Lower lobe of right lung (tissue), 2 donors: ENCODE measurements at regions not wholly inside any gene's neighbourhood (a gene's known extent, or its start where the extent isn't known, plus 50 kb on each side); places are given as distances from the start of the nearest gene placed in this dataset.

Source experiments
- ATAC-seq, 2 donors: fragments of 200-7000 bp; cut with Tn5 transposase; one replicate each; pipeline ENCODE4 v1.9.1; 2020 to 2022; ENCODE audit warnings: mild to moderate bottlenecking in 2 of 2, moderate library complexity in 2 of 2
- DNase-seq: peaks from one replicate; pipeline ENCODE4 v3.0.0-alpha.2; 2020
- H3K27ac ChIP-seq: fragments of 200-600 bp; one replicate; pipeline ENCODE4 v1.8.0; 2022
- H3K27me3 ChIP-seq: fragments of 200-600 bp; one replicate; pipeline ENCODE4 v1.8.0; 2022; ENCODE audit warnings: low read depth
- H3K36me3 ChIP-seq: fragments of 200-600 bp; one replicate; pipeline ENCODE4 v1.8.0; 2022; ENCODE audit warnings: mild to moderate bottlenecking
- H3K4me1 ChIP-seq: fragments of 200-600 bp; one replicate; pipeline ENCODE4 v1.8.0; 2022
- H3K4me3 ChIP-seq: fragments of 200-600 bp; one replicate; pipeline ENCODE4 v1.8.0; 2022; ENCODE audit warnings: mild to moderate bottlenecking
- H3K9me3 ChIP-seq: fragments of 200-600 bp; one replicate; pipeline ENCODE4 v1.8.0; 2022
- intact Hi-C: fragments of 100-400 bp; cut with DNase I; formaldehyde crosslinking; loops from one replicate; pipeline ENCODE4 v1.11.0; 2022
- TF ChIP-seq, protein P1 (sequence below): fragments of 200-600 bp; IDR thresholded peaks from one replicate; pipeline ENCODE4 v1.8.0; 2022; ENCODE audit warnings: antibody characterized with exemption, mild to moderate bottlenecking
- donor health status: DM: no; HTN: yes; CAD: no; lungs with severe emphysema.

DNA sequence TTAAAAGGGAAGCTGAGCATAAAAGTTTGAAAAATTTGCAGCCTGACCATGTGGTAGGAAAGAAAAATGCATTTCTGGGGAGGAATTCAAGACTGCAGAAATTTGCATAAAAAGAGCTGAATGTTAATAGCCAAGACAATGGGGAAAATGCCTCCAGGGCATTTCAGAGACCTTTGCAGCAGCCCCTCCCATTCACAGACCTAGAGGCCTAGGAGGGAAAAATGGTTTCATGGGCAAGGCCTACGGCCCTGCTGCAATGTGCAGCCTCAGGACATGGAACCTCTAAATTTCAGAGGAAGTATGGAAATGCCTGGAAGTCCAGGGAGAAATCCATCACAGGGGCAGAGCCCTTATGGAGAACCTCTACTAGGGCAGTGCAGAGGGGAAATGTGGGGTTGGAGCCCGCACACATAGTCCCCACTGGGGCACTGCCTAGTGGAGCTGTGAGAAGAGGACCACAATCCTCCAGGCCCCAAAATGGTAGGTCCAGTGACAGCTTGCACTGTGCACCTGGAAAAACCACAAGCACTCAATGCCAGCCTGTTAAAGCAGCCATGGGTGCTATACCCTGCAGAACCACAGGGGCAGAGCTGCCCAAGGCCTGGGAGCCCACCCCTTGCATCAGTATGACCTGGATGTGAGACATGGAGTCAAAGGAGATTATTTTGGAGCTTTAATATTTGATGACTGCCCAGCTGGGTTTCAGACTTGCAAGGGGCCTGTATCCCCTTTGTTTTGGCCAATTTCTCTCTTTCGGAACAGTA is 243.8 kb downstream of the DNAJB9 start:
- Histone ChIP-seq H3K4me3 (no peak overlapping the region), H3K27me3 (no peaks in the 10 kb centered on the region), H3K36me3 (no peaks in the 10 kb centered on the region), H3K9me3 (no peaks in the 10 kb centered on the region), H3K4me1 (no peaks in the 10 kb centered on the region), H3K27ac (no peak overlapping the region)
- ATAC-seq, result no peak
- TF ChIP-seq, protein P1, sequence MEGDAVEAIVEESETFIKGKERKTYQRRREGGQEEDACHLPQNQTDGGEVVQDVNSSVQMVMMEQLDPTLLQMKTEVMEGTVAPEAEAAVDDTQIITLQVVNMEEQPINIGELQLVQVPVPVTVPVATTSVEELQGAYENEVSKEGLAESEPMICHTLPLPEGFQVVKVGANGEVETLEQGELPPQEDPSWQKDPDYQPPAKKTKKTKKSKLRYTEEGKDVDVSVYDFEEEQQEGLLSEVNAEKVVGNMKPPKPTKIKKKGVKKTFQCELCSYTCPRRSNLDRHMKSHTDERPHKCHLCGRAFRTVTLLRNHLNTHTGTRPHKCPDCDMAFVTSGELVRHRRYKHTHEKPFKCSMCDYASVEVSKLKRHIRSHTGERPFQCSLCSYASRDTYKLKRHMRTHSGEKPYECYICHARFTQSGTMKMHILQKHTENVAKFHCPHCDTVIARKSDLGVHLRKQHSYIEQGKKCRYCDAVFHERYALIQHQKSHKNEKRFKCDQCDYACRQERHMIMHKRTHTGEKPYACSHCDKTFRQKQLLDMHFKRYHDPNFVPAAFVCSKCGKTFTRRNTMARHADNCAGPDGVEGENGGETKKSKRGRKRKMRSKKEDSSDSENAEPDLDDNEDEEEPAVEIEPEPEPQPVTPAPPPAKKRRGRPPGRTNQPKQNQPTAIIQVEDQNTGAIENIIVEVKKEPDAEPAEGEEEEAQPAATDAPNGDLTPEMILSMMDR, result no peak
- intact Hi-C loops, result no loop called here
- no peak for DNase-seq

DNA sequence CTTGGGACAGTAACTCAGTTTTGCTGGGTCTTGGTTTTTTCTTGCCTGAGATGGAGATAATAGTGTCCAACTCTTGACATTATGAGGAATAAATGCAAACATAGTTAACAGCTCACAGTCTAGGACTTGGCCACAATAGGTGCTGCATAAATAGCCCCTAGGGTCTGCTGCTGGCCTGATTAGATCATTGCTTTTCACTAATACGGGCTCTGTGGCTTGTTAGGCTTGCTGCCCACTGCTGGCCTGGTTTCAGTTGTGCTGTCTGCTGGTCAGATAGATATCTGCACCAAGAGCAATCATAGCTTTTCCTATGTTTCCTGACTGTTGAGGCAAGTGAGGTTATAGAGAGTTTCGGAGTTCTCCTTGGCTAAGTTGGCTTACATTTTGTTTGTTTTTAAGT is 246.1 kb downstream of the DNAJB9 start:
- no peak overlapping the region for H3K27ac ChIP-seq
- intact Hi-C loops, result no loop called here
- no peaks in the 10 kb centered on the region for H3K9me3 ChIP-seq
- ATAC-seq (no peak), DNase-seq (no peak)
- no peaks in the 10 kb centered on the region for H3K27me3 ChIP-seq
- TF ChIP-seq, protein P1, result no peak
- no peak overlapping the region for H3K4me3 ChIP-seq
- no peaks in the 10 kb centered on the region for H3K4me1 ChIP-seq
- H3K36me3 ChIP-seq, result no peaks in the 10 kb centered on the region

DNA sequence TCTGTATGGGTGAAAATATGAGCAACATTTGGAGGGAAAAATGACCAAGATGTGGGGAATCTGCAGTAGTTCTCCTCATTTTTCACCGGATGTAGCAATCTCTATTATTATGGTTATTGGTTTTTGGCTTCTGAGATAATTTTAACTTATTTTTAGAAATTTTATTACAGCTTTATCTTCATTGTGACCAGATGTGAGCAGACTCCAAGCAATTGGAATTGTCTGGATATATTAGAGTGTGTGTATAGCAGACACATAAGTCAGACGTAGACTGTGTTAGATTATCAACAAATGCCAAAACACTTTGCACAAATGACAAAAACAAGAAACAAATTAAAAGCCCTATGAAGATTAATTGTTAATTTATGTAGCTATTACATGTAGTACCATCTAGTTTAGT is 249.1 kb downstream of the DNAJB9 start:
- Histone ChIP-seq H3K9me3 (no peaks in the 10 kb centered on the region), H3K27ac (no peak overlapping the region), H3K27me3 (no peaks in the 10 kb centered on the region), H3K36me3 (no peaks in the 10 kb centered on the region), H3K4me3 (no peak overlapping the region), H3K4me1 (no peaks in the 10 kb centered on the region)
- ATAC-seq (no peak), DNase-seq (no peak)
- TF ChIP-seq, protein P1, result no peak
- intact Hi-C loops, result no loop called here

DNA sequence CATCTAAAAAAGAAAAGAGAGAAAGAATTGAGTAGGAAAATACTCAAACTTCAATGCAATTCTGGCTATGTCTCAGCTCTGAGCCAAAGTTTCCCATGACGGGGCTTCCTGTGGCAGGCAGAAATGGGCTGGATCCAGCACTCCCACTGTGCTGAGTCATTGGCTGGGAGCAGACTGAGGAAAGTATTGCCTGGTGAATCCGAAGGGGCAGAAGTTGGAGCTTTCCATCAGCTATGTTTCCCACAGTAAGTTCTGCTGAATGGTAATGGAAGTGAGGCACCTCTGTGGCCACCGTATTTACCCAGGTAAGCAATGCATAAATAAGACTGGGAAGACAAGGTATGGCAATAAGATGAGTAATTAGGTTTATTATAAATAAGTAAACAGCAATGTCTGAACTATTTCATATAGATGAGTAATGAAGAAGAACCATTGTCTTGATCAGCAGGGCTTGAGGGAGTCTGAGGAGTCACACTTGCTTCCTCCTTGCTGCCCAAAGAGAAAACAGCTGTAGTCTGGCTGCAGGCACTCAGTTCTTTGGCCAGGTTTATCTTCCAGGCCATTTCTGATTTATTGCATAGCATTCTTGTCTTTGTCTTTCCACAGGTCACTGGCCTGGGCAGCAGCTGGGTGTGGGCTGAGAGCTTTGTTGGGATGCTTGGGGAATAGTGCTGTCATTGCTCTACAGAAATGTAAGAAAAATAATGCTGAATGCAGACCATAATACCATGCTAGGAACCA is 255.3 kb downstream of the DNAJB9 start:
- no peaks in the 10 kb centered on the region for H3K27me3 ChIP-seq
- intact Hi-C loops, result no loop called here
- H3K4me3 ChIP-seq, result no peak overlapping the region
- TF ChIP-seq, protein P1, result no peak
- H3K27ac ChIP-seq, result no peak overlapping the region
- H3K9me3 ChIP-seq, result no peaks in the 10 kb centered on the region
- no peaks in the 10 kb centered on the region for H3K36me3 ChIP-seq
- DNase-seq (no peak), ATAC-seq (no peak)
- H3K4me1 ChIP-seq, result no peaks in the 10 kb centered on the region

DNA sequence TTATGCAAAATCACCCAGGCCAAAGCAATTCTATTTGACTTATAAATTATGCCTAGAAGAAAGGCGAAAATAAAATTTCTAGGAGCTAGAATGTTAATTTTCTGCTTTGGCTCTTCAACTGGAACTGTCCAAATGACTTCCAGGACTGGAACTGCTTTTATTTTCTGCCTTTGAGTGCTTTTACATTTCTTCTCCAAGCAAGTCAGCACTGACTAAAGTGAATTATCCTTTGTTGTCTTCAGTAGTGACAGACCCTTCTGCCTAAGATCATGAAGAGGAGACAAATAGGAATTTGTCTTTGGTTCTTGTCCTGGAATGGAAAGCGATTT is 255.9 kb downstream of the DNAJB9 start:
- no peak overlapping the region for H3K4me3 ChIP-seq
- ATAC-seq, result no peak
- H3K27ac ChIP-seq, result no peak overlapping the region
- intact Hi-C loops, result no loop called here
- H3K9me3 ChIP-seq, result no peaks in the 10 kb centered on the region
- H3K4me1 ChIP-seq, result no peaks in the 10 kb centered on the region
- H3K27me3 ChIP-seq, result no peaks in the 10 kb centered on the region
- no peak for DNase-seq
- H3K36me3 ChIP-seq, result no peaks in the 10 kb centered on the region
- TF ChIP-seq, protein P1, result no peak
